ENCODE measurements at regions not wholly inside any gene's neighbourhood (a gene's known extent, or its start where the extent isn't known, plus 50 kb on each side); places are given as distances from the start of the nearest gene placed in this dataset.

GRCh38 chr5:8516356-8516755 is 647.4 kb downstream of the MTRR start:
- no peak overlapping the region for H3K4me3 Mint-ChIP-seq
- H3K27me3 ChIP-seq (ENCODE audit: control insufficient read depth in 1 of 2, insufficient read depth in 2 of 2, low read length in 2 of 2), result no peaks in the 10 kb centered on the region
- H3K9me3 ChIP-seq (ENCODE audit: control insufficient read depth in 1 of 2, insufficient read depth in 1 of 2, low read length in 2 of 2), result peaks cover 0 to 5% of the 10 kb centered on the region in 2 experiments
- no peak for TF ChIP-seq CTCF (IDR thresholded peaks at IDR 0.05)
- H3K27me3 Mint-ChIP-seq, result no peaks in the 10 kb centered on the region
- ATAC-seq (ENCODE audit: poor library complexity) (no peak), DNase-seq (no peak)
- H3K36me3 Mint-ChIP-seq (ENCODE audit: low read depth), result no peaks in the 10 kb centered on the region
- H3K4me3 ChIP-seq (ENCODE audit: low read length), result no peak overlapping the region
- POLR2A ChIA-PET, result no interaction called here
- CTCF ChIA-PET, result no interaction called here
- intact Hi-C loops (cut with DNase I, micrococcal nuclease), result no loop called here
- no peak overlapping the region for H3K27ac ChIP-seq (ENCODE audit: low read depth in 1 of 2, low read length in 2 of 2)
- no peaks in the 10 kb centered on the region for H3K36me3 ChIP-seq (ENCODE audit: insufficient read depth, low read length)
- H3K4me1 ChIP-seq (ENCODE audit: insufficient read depth, low read length), result no peaks in the 10 kb centered on the region
- no peaks in the 10 kb centered on the region for H3K4me1 Mint-ChIP-seq (ENCODE audit: low read depth)
- no peak overlapping the region for H3K27ac Mint-ChIP-seq
- peaks cover 2% of the 10 kb centered on the region for H3K9me3 Mint-ChIP-seq

GRCh38 chr5:8517456-8517855 is 648.5 kb downstream of the MTRR start:
- Histone ChIP-seq H3K27ac (ENCODE audit: low read depth in 1 of 2, low read length in 2 of 2) (no peak overlapping the region), H3K9me3 (ENCODE audit: control insufficient read depth in 1 of 2, insufficient read depth in 1 of 2, low read length in 2 of 2) (peaks cover 0 to 5% of the 10 kb centered on the region in 2 experiments), H3K36me3 (ENCODE audit: insufficient read depth, low read length) (no peaks in the 10 kb centered on the region), H3K4me3 (ENCODE audit: low read length) (no peak overlapping the region), H3K4me1 (ENCODE audit: insufficient read depth, low read length) (no peaks in the 10 kb centered on the region), H3K27me3 (ENCODE audit: control insufficient read depth in 1 of 2, insufficient read depth in 2 of 2, low read length in 2 of 2) (no peaks in the 10 kb centered on the region)
- H3K4me1 Mint-ChIP-seq (ENCODE audit: low read depth), result no peaks in the 10 kb centered on the region
- peaks cover 1% of the 10 kb centered on the region for H3K9me3 Mint-ChIP-seq
- no peaks in the 10 kb centered on the region for H3K36me3 Mint-ChIP-seq (ENCODE audit: low read depth)
- intact Hi-C loops (cut with DNase I, micrococcal nuclease), result no loop called here
- ChIA-PET POLR2A (no interaction called here), CTCF (no interaction called here)
- no peak overlapping the region for H3K4me3 Mint-ChIP-seq
- no peak for DNase-seq
- no peak for ATAC-seq (ENCODE audit: poor library complexity)
- H3K27me3 Mint-ChIP-seq, result no peaks in the 10 kb centered on the region
- no peak overlapping the region for H3K27ac Mint-ChIP-seq
- TF ChIP-seq CTCF (IDR thresholded peaks at IDR 0.05), result no peak

- Mint-ChIP-seq H3K27ac (no peak overlapping the region), H3K4me3 (no peak overlapping the region), H3K27me3 (no peaks in the 10 kb centered on the region), H3K9me3 (no peaks in the 10 kb centered on the region), H3K4me1 (ENCODE audit: low read depth) (no peaks in the 10 kb centered on the region), H3K36me3 (ENCODE audit: low read depth) (no peaks in the 10 kb centered on the region)
- intact Hi-C loops (cut with DNase I, micrococcal nuclease), result no loop called here
- no peak overlapping the region for H3K4me3 ChIP-seq (ENCODE audit: low read length)
- no peaks in the 10 kb centered on the region for H3K36me3 ChIP-seq (ENCODE audit: insufficient read depth, low read length)
- peaks cover 0 to 5% of the 10 kb centered on the region in 2 experiments for H3K9me3 ChIP-seq (ENCODE audit: control insufficient read depth in 1 of 2, insufficient read depth in 1 of 2, low read length in 2 of 2)
- no peak for DNase-seq
- CTCF ChIA-PET, result no interaction called here
- no peak for TF ChIP-seq CTCF (IDR thresholded peaks at IDR 0.05)
- ATAC-seq (ENCODE audit: poor library complexity), result no peak
- POLR2A ChIA-PET, result no interaction called here
- H3K4me1 ChIP-seq (ENCODE audit: insufficient read depth, low read length), result no peaks in the 10 kb centered on the region
- no peak overlapping the region for H3K27ac ChIP-seq (ENCODE audit: low read depth in 1 of 2, low read length in 2 of 2)
- no peaks in the 10 kb centered on the region for H3K27me3 ChIP-seq (ENCODE audit: control insufficient read depth in 1 of 2, insufficient read depth in 2 of 2, low read length in 2 of 2)
Measured at GRCh38 chr5:8520917-8521316, 652.0 kb downstream of the MTRR start.
